HEK293 (cell line): ENCODE measurements at regions not wholly inside any gene's neighbourhood (a gene's known extent, or its start where the extent isn't known, plus 50 kb on each side); places are given as distances from the start of the nearest gene placed in this dataset.

Source experiments
- ATF2 ChIP-seq: fragments of 450-650 bp; formaldehyde crosslinking; IDR thresholded peaks from 2 replicates; pipeline ENCODE4 v1.5.1; 2016; ENCODE audit warnings: missing biosample characterization, missing genetic modification characterization, low read depth
- HOXA7 ChIP-seq: sonication (generic); formaldehyde crosslinking; IDR thresholded peaks from 2 replicates; pipeline ENCODE4 v1.8.1; 2022; ENCODE audit warnings: missing genetic modification reagents, borderline replicate concordance
- KLF16 ChIP-seq: fragments of 450-650 bp; formaldehyde crosslinking; IDR thresholded peaks from 2 replicates; pipeline ENCODE4 v1.5.1; 2017; ENCODE audit warnings: missing biosample characterization, missing genetic modification characterization
- MEIS1 ChIP-seq: sonication (generic); formaldehyde crosslinking; IDR thresholded peaks from 2 replicates; pipeline ENCODE4 v1.8.1; 2022; ENCODE audit warnings: missing genetic modification reagents, mild to moderate bottlenecking, borderline replicate concordance
- MYNN ChIP-seq: fragments of 450-650 bp; formaldehyde crosslinking; IDR thresholded peaks from 2 replicates; pipeline ENCODE4 v1.5.1; 2016; ENCODE audit warnings: missing biosample characterization, missing genetic modification characterization, borderline replicate concordance
- SP3 ChIP-seq: fragments of 450-650 bp; formaldehyde crosslinking; IDR thresholded peaks from 2 replicates; pipeline ENCODE4 v1.5.1; 2016; ENCODE audit warnings: missing biosample characterization, missing genetic modification characterization
- TCF7L2 ChIP-seq: IDR thresholded peaks from 2 replicates; pipeline ENCODE4 v1.6.1; 2011; ENCODE audit warnings: low read depth, mild to moderate bottlenecking, inconsistent platforms, low read length, moderate library complexity, borderline replicate concordance
- ZNF184 ChIP-seq: fragments of 450-650 bp; IDR thresholded peaks from 2 replicates; pipeline ENCODE4 v1.5.1; 2018; ENCODE audit warnings: missing biosample characterization, mild to moderate bottlenecking, missing genetic modification characterization
- ZNF2 ChIP-seq: fragments of 450-650 bp; formaldehyde crosslinking; IDR thresholded peaks from 2 replicates; pipeline ENCODE4 v1.5.1; 2016; ENCODE audit warnings: missing biosample characterization, missing genetic modification characterization
- ZNF785 ChIP-seq: fragments of 450-650 bp; formaldehyde crosslinking; IDR thresholded peaks from 2 replicates; pipeline ENCODE4 v1.5.1; 2016; ENCODE audit warnings: missing biosample characterization, missing genetic modification characterization
- TF ChIP-seq, protein P1 (sequence below): fragments of 450-650 bp; formaldehyde crosslinking; IDR thresholded peaks from 2 replicates; pipeline ENCODE4 v1.5.1; 2016; ENCODE audit warnings: missing biosample characterization, missing genetic modification characterization

DNA sequence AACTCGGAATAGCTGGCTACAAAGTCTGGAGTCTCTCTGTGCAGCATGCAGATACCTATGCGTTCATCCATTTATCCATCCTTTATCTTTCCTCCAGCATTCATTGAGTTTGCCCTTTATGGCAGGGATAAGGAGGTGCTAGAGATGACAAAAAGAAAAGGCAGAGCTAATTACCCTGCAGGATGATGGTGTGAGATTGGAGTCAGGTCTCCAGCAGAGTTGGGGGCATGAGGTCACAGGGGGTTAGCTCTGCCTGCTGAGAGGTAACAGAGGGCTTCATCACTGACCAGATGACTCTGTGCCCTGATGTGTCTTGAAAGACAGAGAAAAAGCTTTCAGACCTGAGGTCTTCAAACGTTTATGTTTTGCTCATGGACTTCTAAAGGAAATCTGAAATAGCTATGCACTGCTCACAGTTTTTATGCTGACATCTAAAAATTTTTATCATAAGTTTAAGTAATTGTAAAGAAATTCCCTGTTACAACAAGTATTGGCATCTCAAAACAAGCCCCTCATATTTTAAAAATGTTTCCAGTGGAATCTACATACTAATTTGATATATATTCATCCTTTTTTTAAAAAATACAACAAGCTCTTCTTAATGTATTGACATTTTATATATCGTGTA lies 132.3 kb upstream of the ANKRD28 start:
- TF ChIP-seq ATF2 (tag by site-specific recombination) = no peak
- no peak for TF ChIP-seq SP3 (tag by site-specific recombination)
- TF ChIP-seq ZNF785 (tag by site-specific recombination) = no peak
- no peak for TF ChIP-seq KLF16 (tag by site-specific recombination)
- TF ChIP-seq HOXA7 = no peak
- TF ChIP-seq ZNF184 (tag by site-specific recombination) = no peak
- no peak for TF ChIP-seq MEIS1
- no peak for TF ChIP-seq MYNN
- TF ChIP-seq ZNF2 (tag by site-specific recombination) = no peak
- no peak for TF ChIP-seq TCF7L2
- TF ChIP-seq, protein P1, sequence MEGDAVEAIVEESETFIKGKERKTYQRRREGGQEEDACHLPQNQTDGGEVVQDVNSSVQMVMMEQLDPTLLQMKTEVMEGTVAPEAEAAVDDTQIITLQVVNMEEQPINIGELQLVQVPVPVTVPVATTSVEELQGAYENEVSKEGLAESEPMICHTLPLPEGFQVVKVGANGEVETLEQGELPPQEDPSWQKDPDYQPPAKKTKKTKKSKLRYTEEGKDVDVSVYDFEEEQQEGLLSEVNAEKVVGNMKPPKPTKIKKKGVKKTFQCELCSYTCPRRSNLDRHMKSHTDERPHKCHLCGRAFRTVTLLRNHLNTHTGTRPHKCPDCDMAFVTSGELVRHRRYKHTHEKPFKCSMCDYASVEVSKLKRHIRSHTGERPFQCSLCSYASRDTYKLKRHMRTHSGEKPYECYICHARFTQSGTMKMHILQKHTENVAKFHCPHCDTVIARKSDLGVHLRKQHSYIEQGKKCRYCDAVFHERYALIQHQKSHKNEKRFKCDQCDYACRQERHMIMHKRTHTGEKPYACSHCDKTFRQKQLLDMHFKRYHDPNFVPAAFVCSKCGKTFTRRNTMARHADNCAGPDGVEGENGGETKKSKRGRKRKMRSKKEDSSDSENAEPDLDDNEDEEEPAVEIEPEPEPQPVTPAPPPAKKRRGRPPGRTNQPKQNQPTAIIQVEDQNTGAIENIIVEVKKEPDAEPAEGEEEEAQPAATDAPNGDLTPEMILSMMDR (tag by site-specific recombination) = no peak
